ENCODE measurements at regions not wholly inside any gene's neighbourhood (a gene's known extent, or its start where the extent isn't known, plus 50 kb on each side); places are given as distances from the start of the nearest gene placed in this dataset.
"Not testable (repeated sequence)": the region's sequence is repeated elsewhere in the genome, so short reads cannot be mapped to it uniquely, and the experiment has no call there.

GRCh38 chr2:87254562-87254961, 232.9 kb upstream of the PLGLB1 start:
- H3K27me3 ChIP-seq (ENCODE audit: control insufficient read depth in 1 of 2, insufficient read depth in 1 of 2, low read length in 2 of 2); H3K4me3 ChIP-seq (ENCODE audit: insufficient read depth in 1 of 2, low read depth in 1 of 2, low read length in 2 of 2); H2AK5ac ChIP-seq (ENCODE audit: low read length, severe bottlenecking); H2BK15ac ChIP-seq (ENCODE audit: low read depth, poor library complexity, severe bottlenecking); H2BK5ac ChIP-seq (ENCODE audit: low read depth, low read length, poor library complexity, severe bottlenecking); H2BK12ac ChIP-seq (ENCODE audit: low read length in 2 of 2); H3K9me3 ChIP-seq (ENCODE audit: control insufficient read depth, low read length); H3K4ac ChIP-seq (ENCODE audit: low read depth in 1 of 2, low read length in 2 of 2); H3K18ac ChIP-seq (ENCODE audit: low read depth in 1 of 2, low read length in 2 of 2); DNase-seq; H3K36me3 ChIP-seq (ENCODE audit: control insufficient read depth in 1 of 2, insufficient read depth in 2 of 2, low read depth in 1 of 2, low read length in 2 of 2); H3K4me2 ChIP-seq (ENCODE audit: low read length, poor library complexity, severe bottlenecking); H3K9ac ChIP-seq (ENCODE audit: low read length); H2BK120ac ChIP-seq (ENCODE audit: low read depth, low read length); H3K4me1 ChIP-seq (ENCODE audit: control insufficient read depth, insufficient read depth, low read depth, low read length); H3K79me1 ChIP-seq (replicated peaks; ENCODE audit: low read length, poor library complexity, severe bottlenecking); H4K8ac ChIP-seq (ENCODE audit: low read length); H3K27ac ChIP-seq (ENCODE audit: low read length, poor library complexity, severe bottlenecking); H3K14ac ChIP-seq (ENCODE audit: low read length in 2 of 2); H4K91ac ChIP-seq (ENCODE audit: low read length); H2AFZ ChIP-seq (ENCODE audit: low read depth, low read length); H3K23ac ChIP-seq (ENCODE audit: low read length in 2 of 2): not testable (repeated sequence)
- WGBS = no CpG with 5 or more reads among the region's 1 CpG

- H2BK5ac ChIP-seq (ENCODE audit: low read depth, low read length, poor library complexity, severe bottlenecking); H3K79me1 ChIP-seq (replicated peaks; ENCODE audit: low read length, poor library complexity, severe bottlenecking); H3K36me3 ChIP-seq (ENCODE audit: control insufficient read depth in 1 of 2, insufficient read depth in 2 of 2, low read depth in 1 of 2, low read length in 2 of 2); DNase-seq; H2BK12ac ChIP-seq (ENCODE audit: low read length in 2 of 2); H3K9ac ChIP-seq (ENCODE audit: low read length); H3K27me3 ChIP-seq (ENCODE audit: control insufficient read depth in 1 of 2, insufficient read depth in 1 of 2, low read length in 2 of 2); H2BK15ac ChIP-seq (ENCODE audit: low read depth, poor library complexity, severe bottlenecking); H3K27ac ChIP-seq (ENCODE audit: low read length, poor library complexity, severe bottlenecking); H3K4me2 ChIP-seq (ENCODE audit: low read length, poor library complexity, severe bottlenecking); H3K9me3 ChIP-seq (ENCODE audit: control insufficient read depth, low read length); H3K4me1 ChIP-seq (ENCODE audit: control insufficient read depth, insufficient read depth, low read depth, low read length); H3K4ac ChIP-seq (ENCODE audit: low read depth in 1 of 2, low read length in 2 of 2); H3K4me3 ChIP-seq (ENCODE audit: insufficient read depth in 1 of 2, low read depth in 1 of 2, low read length in 2 of 2); H3K18ac ChIP-seq (ENCODE audit: low read depth in 1 of 2, low read length in 2 of 2); H3K23ac ChIP-seq (ENCODE audit: low read length in 2 of 2); H4K91ac ChIP-seq (ENCODE audit: low read length); H2AK5ac ChIP-seq (ENCODE audit: low read length, severe bottlenecking); H2BK120ac ChIP-seq (ENCODE audit: low read depth, low read length); H2AFZ ChIP-seq (ENCODE audit: low read depth, low read length); H3K14ac ChIP-seq (ENCODE audit: low read length in 2 of 2); H4K8ac ChIP-seq (ENCODE audit: low read length): not testable (repeated sequence)
- 100% methylated on average over 1 of the region's 14 CpGs for WGBS
These were observed 233.8 kb upstream of the PLGLB1 start for GRCh38 chr2:87255410-87255809.

- H3K4ac ChIP-seq (ENCODE audit: low read depth in 1 of 2, low read length in 2 of 2); H3K9me3 ChIP-seq (ENCODE audit: control insufficient read depth, low read length); H2BK12ac ChIP-seq (ENCODE audit: low read length in 2 of 2); H3K27ac ChIP-seq (ENCODE audit: low read length, poor library complexity, severe bottlenecking); H3K27me3 ChIP-seq (ENCODE audit: control insufficient read depth in 1 of 2, insufficient read depth in 1 of 2, low read length in 2 of 2); H3K79me1 ChIP-seq (replicated peaks; ENCODE audit: low read length, poor library complexity, severe bottlenecking); H3K4me3 ChIP-seq (ENCODE audit: insufficient read depth in 1 of 2, low read depth in 1 of 2, low read length in 2 of 2); H4K8ac ChIP-seq (ENCODE audit: low read length); H2AFZ ChIP-seq (ENCODE audit: low read depth, low read length); H3K18ac ChIP-seq (ENCODE audit: low read depth in 1 of 2, low read length in 2 of 2); H2BK120ac ChIP-seq (ENCODE audit: low read depth, low read length); DNase-seq; H2BK15ac ChIP-seq (ENCODE audit: low read depth, poor library complexity, severe bottlenecking); H2AK5ac ChIP-seq (ENCODE audit: low read length, severe bottlenecking); H3K14ac ChIP-seq (ENCODE audit: low read length in 2 of 2); H4K91ac ChIP-seq (ENCODE audit: low read length); H3K36me3 ChIP-seq (ENCODE audit: control insufficient read depth in 1 of 2, insufficient read depth in 2 of 2, low read depth in 1 of 2, low read length in 2 of 2); H3K23ac ChIP-seq (ENCODE audit: low read length in 2 of 2); H3K9ac ChIP-seq (ENCODE audit: low read length); H2BK5ac ChIP-seq (ENCODE audit: low read depth, low read length, poor library complexity, severe bottlenecking); H3K4me1 ChIP-seq (ENCODE audit: control insufficient read depth, insufficient read depth, low read depth, low read length); H3K4me2 ChIP-seq (ENCODE audit: low read length, poor library complexity, severe bottlenecking): not testable (repeated sequence)
- no CpG with 5 or more reads among the region's 7 CpGs for WGBS
These were observed 237.2 kb upstream of the PLGLB1 start for GRCh38 chr2:87258887-87259286.

GRCh38 chr2:87262184-87262702, 240.6 kb upstream of the PLGLB1 start:
- H2BK5ac ChIP-seq (ENCODE audit: low read depth, low read length, poor library complexity, severe bottlenecking); H2AFZ ChIP-seq (ENCODE audit: low read depth, low read length); DNase-seq; H3K79me1 ChIP-seq (replicated peaks; ENCODE audit: low read length, poor library complexity, severe bottlenecking); H3K36me3 ChIP-seq (ENCODE audit: control insufficient read depth in 1 of 2, insufficient read depth in 2 of 2, low read depth in 1 of 2, low read length in 2 of 2); H2BK120ac ChIP-seq (ENCODE audit: low read depth, low read length); H3K4me2 ChIP-seq (ENCODE audit: low read length, poor library complexity, severe bottlenecking); H4K8ac ChIP-seq (ENCODE audit: low read length); H3K27ac ChIP-seq (ENCODE audit: low read length, poor library complexity, severe bottlenecking); H3K23ac ChIP-seq (ENCODE audit: low read length in 2 of 2); H3K9ac ChIP-seq (ENCODE audit: low read length); H3K4me1 ChIP-seq (ENCODE audit: control insufficient read depth, insufficient read depth, low read depth, low read length); H3K18ac ChIP-seq (ENCODE audit: low read depth in 1 of 2, low read length in 2 of 2); H2BK12ac ChIP-seq (ENCODE audit: low read length in 2 of 2); H3K4ac ChIP-seq (ENCODE audit: low read depth in 1 of 2, low read length in 2 of 2); H3K4me3 ChIP-seq (ENCODE audit: insufficient read depth in 1 of 2, low read depth in 1 of 2, low read length in 2 of 2); H3K27me3 ChIP-seq (ENCODE audit: control insufficient read depth in 1 of 2, insufficient read depth in 1 of 2, low read length in 2 of 2); H2BK15ac ChIP-seq (ENCODE audit: low read depth, poor library complexity, severe bottlenecking); H2AK5ac ChIP-seq (ENCODE audit: low read length, severe bottlenecking); H3K9me3 ChIP-seq (ENCODE audit: control insufficient read depth, low read length); H4K91ac ChIP-seq (ENCODE audit: low read length): not testable (repeated sequence)
- WGBS = no CpG with 5 or more reads among the region's 4 CpGs
- peak overlapping the region in 1 of 2 experiments; percentile 48 for H3K14ac ChIP-seq (ENCODE audit: low read length in 2 of 2)

All from mesenchymal stem cell (in vitro differentiated cells and primary cell).